ENCODE measurements at regions not wholly inside any gene's neighbourhood (a gene's known extent, or its start where the extent isn't known, plus 50 kb on each side); places are given as distances from the start of the nearest gene placed in this dataset.

DNA sequence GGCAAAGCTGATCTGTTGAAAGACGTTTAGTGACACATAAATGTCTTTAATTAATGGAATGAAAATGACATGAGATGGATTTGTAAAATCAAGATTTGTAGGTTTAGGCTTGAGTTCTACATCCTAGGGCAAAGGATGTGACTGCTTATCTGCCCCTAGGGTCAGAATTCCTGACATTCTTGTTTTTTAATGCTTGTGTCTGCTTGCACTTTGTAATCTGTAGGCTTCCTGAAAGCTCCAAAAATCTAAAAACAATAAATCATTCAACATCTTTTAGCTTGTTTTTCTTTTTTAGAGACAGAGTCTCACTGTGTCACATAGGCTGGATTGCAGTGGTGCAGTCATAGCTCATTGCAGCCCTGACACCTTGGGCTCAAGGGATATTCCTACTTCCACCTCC is 107.9 kb upstream of the MLIP start:
- TF ChIP-seq, protein P1, sequence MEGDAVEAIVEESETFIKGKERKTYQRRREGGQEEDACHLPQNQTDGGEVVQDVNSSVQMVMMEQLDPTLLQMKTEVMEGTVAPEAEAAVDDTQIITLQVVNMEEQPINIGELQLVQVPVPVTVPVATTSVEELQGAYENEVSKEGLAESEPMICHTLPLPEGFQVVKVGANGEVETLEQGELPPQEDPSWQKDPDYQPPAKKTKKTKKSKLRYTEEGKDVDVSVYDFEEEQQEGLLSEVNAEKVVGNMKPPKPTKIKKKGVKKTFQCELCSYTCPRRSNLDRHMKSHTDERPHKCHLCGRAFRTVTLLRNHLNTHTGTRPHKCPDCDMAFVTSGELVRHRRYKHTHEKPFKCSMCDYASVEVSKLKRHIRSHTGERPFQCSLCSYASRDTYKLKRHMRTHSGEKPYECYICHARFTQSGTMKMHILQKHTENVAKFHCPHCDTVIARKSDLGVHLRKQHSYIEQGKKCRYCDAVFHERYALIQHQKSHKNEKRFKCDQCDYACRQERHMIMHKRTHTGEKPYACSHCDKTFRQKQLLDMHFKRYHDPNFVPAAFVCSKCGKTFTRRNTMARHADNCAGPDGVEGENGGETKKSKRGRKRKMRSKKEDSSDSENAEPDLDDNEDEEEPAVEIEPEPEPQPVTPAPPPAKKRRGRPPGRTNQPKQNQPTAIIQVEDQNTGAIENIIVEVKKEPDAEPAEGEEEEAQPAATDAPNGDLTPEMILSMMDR (conservative IDR thresholded peaks at IDR 0.05; ENCODE audit: low read length): no peak
- TF ChIP-seq EZH2phosphoT487 (IDR thresholded peaks at IDR 0.05; ENCODE audit: borderline replicate concordance): no peak

Measured in Loucy (cell line).